B cell (primary cell): ENCODE measurements at regions not wholly inside any gene's neighbourhood (a gene's known extent, or its start where the extent isn't known, plus 50 kb on each side); places are given as distances from the start of the nearest gene placed in this dataset.

Experiments used
- ATAC-seq: fragments of 200-7000 bp; cut with Tn5 transposase; one replicate; pipeline ENCODE4 v1.10.0; 2021; ENCODE audit warnings: low read depth, mild to moderate bottlenecking, moderate number of reproducible peaks, moderate library complexity
- CTCF ChIA-PET: fragments of 350-600 bp; sonication (Branson Sonifier 250); formaldehyde crosslinking; loops from one replicate; lab custom pipeline; 2021; ENCODE audit warnings: antibody characterized with exemption, inconsistent platforms; lab: Charles Lee
- POLR2A ChIA-PET: fragments of 350-600 bp; sonication (Branson Sonifier 250); formaldehyde crosslinking; loops from one replicate; lab custom pipeline; 2021; ENCODE audit warnings: antibody characterized with exemption; lab: Charles Lee
- DNase-seq: peaks from one replicate; pipeline ENCODE4 v3.0.0; 2013
- H2AFZ ChIP-seq: 2 replicates; pipeline ENCODE4 v1.6.1; 2012; ENCODE audit warnings: mild to moderate bottlenecking, low read depth, low read length; ENCODE audit not compliant: insufficient read depth, poor library complexity, severe bottlenecking
- H3K27ac ChIP-seq, 2 donors: 1 replicate in 1 of 2; 2 replicates in 1 of 2; pipeline ENCODE4 v1.5.1; 2012 to 2013; ENCODE audit warnings: low read length in 2 of 2, mild to moderate bottlenecking in 2 of 2, moderate library complexity in 1 of 2
- H3K27me3 ChIP-seq, 4 experiments: fragments of 200-600 bp in 1 of 4; sonication (generic) in 1 of 4; replicated peaks in 1 of 4; 1 replicate in 2 of 4; 2 replicates in 2 of 4; pipeline versions ENCODE4 v1.6.1 to v1.7.0; 2013 to 2016; ENCODE audit warnings: low read length in 3 of 4, mild to moderate bottlenecking in 2 of 4, mixed read lengths in 1 of 4, moderate library complexity in 1 of 4; ENCODE audit not compliant: insufficient read depth in 4 of 4, control insufficient read depth in 3 of 4; ENCODE audit errors: control extremely low read depth in 1 of 4
- H3K36me3 ChIP-seq, 2 experiments: replicated peaks in 1 of 2; 1 replicate in 1 of 2; 2 replicates in 1 of 2; pipeline versions ENCODE4 v1.6.1 to v1.7.1; 2013; ENCODE audit warnings: low read length in 1 of 2; ENCODE audit not compliant: insufficient read depth in 2 of 2, control insufficient read depth in 1 of 2; ENCODE audit errors: control extremely low read depth in 1 of 2, extremely low read depth in 1 of 2
- H3K4me1 ChIP-seq, 2 donors: fragments of 200-600 bp in 1 of 2; sonication (generic) in 1 of 2; 1 replicate in 1 of 2; 2 replicates in 1 of 2; pipeline versions ENCODE4 v1.5.1 to v1.6.1; 2013 to 2017; ENCODE audit warnings: low read length in 2 of 2; ENCODE audit not compliant: control insufficient read depth in 2 of 2, insufficient read depth in 2 of 2
- H3K4me2 ChIP-seq: replicated peaks from 2 replicates; pipeline ENCODE3; 2012; ENCODE audit warnings: mild to moderate bottlenecking, low read depth, low read length; ENCODE audit not compliant: poor library complexity, severe bottlenecking
- H3K4me3 ChIP-seq, 5 experiments: fragments of 200-600 bp in 1 of 5; sonication (generic) in 1 of 5; 1 replicate in 3 of 5; 2 replicates in 2 of 5; pipeline versions ENCODE4 v1.5.1 to v1.7.0; 2011 to 2016; ENCODE audit warnings: low read length in 4 of 5, mild to moderate bottlenecking in 4 of 5, low read depth in 2 of 5, control low read depth in 1 of 5, moderate library complexity in 1 of 5; ENCODE audit not compliant: insufficient read depth in 1 of 5; ENCODE audit errors: control extremely low read depth in 1 of 5, extremely low read depth in 1 of 5
- H3K79me2 ChIP-seq: fragments of 200-600 bp; sonication (generic); one replicate; pipeline ENCODE4 v1.6.0; 2016; ENCODE audit warnings: low read length; ENCODE audit not compliant: control insufficient read depth, insufficient read depth
- H3K9ac ChIP-seq: fragments of 200-600 bp; sonication (generic); 2 replicates; pipeline ENCODE4 v1.6.1; 2017; ENCODE audit warnings: mild to moderate bottlenecking, low read length, moderate library complexity
- H3K9me3 ChIP-seq, 3 donors: one replicate each; pipeline versions ENCODE4 v1.6.1 to v1.7.1; 2013; ENCODE audit warnings: low read length in 2 of 3; ENCODE audit not compliant: control insufficient read depth in 2 of 3, insufficient read depth in 1 of 3; ENCODE audit errors: control extremely low read depth in 1 of 3
- H4K20me1 ChIP-seq: 2 replicates; pipeline ENCODE4 v1.6.0; 2012; ENCODE audit warnings: mild to moderate bottlenecking, low read length; ENCODE audit not compliant: insufficient read depth, control insufficient read depth, poor library complexity, severe bottlenecking
- H3K27ac Mint-ChIP-seq: one replicate; pipeline ENCODE4 v1.8.0; 2021; ENCODE audit warnings: mixed read lengths
- H3K27me3 Mint-ChIP-seq: one replicate; pipeline ENCODE4 v1.8.0; 2021; ENCODE audit warnings: mixed read lengths
- H3K4me1 Mint-ChIP-seq: one replicate; pipeline ENCODE4 v1.8.0; 2021; ENCODE audit warnings: mixed read lengths
- H3K4me3 Mint-ChIP-seq: one replicate; pipeline ENCODE4 v1.8.0; 2021; ENCODE audit warnings: mixed read lengths
- H3K9me3 Mint-ChIP-seq: one replicate; pipeline ENCODE4 v1.8.0; 2022; ENCODE audit warnings: mixed read lengths; ENCODE audit not compliant: insufficient read depth
- CTCF ChIP-seq: fragments of 200-600 bp; IDR thresholded peaks from one replicate; pipeline ENCODE4 v1.8.0; 2022; ENCODE audit warnings: antibody characterized with exemption, mild to moderate bottlenecking
- EZH2 ChIP-seq: IDR thresholded peaks from 2 replicates; pipeline ENCODE4 v1.6.1; 2012; ENCODE audit warnings: borderline replicate concordance, low read depth, mild to moderate bottlenecking, moderate library complexity, low read length; ENCODE audit not compliant: insufficient read depth, poor library complexity, severe bottlenecking
- WGBS: methylation state at CpG from one replicate; pipeline ENCODE4 v1.1.5; 2013; ENCODE audit warnings: missing lambda C conversion rate; ENCODE audit not compliant: insufficient coverage; 5-methylcytosine and 5-hydroxymethylcytosine counted together
- intact Hi-C: fragments of 100-400 bp; cut with micrococcal nuclease; formaldehyde crosslinking; loops from one replicate; pipeline ENCODE4 v1.10.0; 2022

GRCh38 chr7:113770146-113770738, 148.6 kb downstream of the PPP1R3A start:
- intact Hi-C loops: no loop called here
- H4K20me1 ChIP-seq: no peaks in the 10 kb centered on the region
- H3K4me2 ChIP-seq: no peak overlapping the region
- H3K36me3 ChIP-seq: no peaks in the 10 kb centered on the region
- Mint-ChIP-seq H3K9me3 (no peaks in the 10 kb centered on the region), H3K27me3 (no peaks in the 10 kb centered on the region), H3K27ac (no peak overlapping the region), H3K4me3 (no peak overlapping the region), H3K4me1 (no peaks in the 10 kb centered on the region)
- no peak for DNase-seq
- no peak overlapping the region for H3K4me3 ChIP-seq
- H3K27ac ChIP-seq: no peak overlapping the region
- WGBS: 92% methylated on average over 9 of the region's 12 CpGs
- H2AFZ ChIP-seq: no peak overlapping the region
- ATAC-seq: no peak
- H3K9me3 ChIP-seq: no peaks in the 10 kb centered on the region
- H3K4me1 ChIP-seq: no peaks in the 10 kb centered on the region
- CTCF ChIA-PET: no interaction called here
- no peak overlapping the region for H3K9ac ChIP-seq
- H3K79me2 ChIP-seq: no peaks in the 10 kb centered on the region
- POLR2A ChIA-PET: no interaction called here
- no peak for TF ChIP-seq CTCF
- TF ChIP-seq EZH2: no peak
- no peaks in the 10 kb centered on the region for H3K27me3 ChIP-seq

GRCh38 chr7:113768387-113768786, 150.4 kb downstream of the PPP1R3A start:
- H3K27ac Mint-ChIP-seq: no peak overlapping the region
- Histone ChIP-seq H3K36me3 (no peaks in the 10 kb centered on the region), H3K4me2 (no peak overlapping the region), H3K79me2 (no peaks in the 10 kb centered on the region), H3K4me3 (no peak overlapping the region), H3K9ac (no peak overlapping the region), H3K4me1 (no peaks in the 10 kb centered on the region), H3K27ac (no peak overlapping the region), H4K20me1 (no peaks in the 10 kb centered on the region), H3K9me3 (no peaks in the 10 kb centered on the region), H2AFZ (no peak overlapping the region), H3K27me3 (no peaks in the 10 kb centered on the region)
- ATAC-seq (no peak), DNase-seq (no peak)
- H3K4me1 Mint-ChIP-seq: no peaks in the 10 kb centered on the region
- WGBS: no CpG with 5 or more reads among the region's 1 CpG
- intact Hi-C loops: no loop called here
- no peak overlapping the region for H3K4me3 Mint-ChIP-seq
- ChIA-PET POLR2A (no interaction called here), CTCF (no interaction called here)
- TF ChIP-seq CTCF (no peak), EZH2 (no peak)
- no peaks in the 10 kb centered on the region for H3K9me3 Mint-ChIP-seq
- no peaks in the 10 kb centered on the region for H3K27me3 Mint-ChIP-seq
